WTC11 (cell line): ENCODE measurements at regions not wholly inside any gene's neighbourhood (a gene's known extent, or its start where the extent isn't known, plus 50 kb on each side); places are given as distances from the start of the nearest gene placed in this dataset.

ENCODE experiments used
- ATF3 ChIP-seq: sonication (generic); formaldehyde crosslinking; conservative IDR thresholded peaks from 2 replicates; pipeline ENCODE4 v1.8.1; 2022; ENCODE audit warnings: mild to moderate bottlenecking, missing genetic modification reagents
- CREB1 ChIP-seq: sonication (generic); formaldehyde crosslinking; IDR thresholded peaks from 2 replicates; pipeline ENCODE4 v1.8.0; 2023; ENCODE audit warnings: mild to moderate bottlenecking, missing genetic modification reagents
- CTCF ChIP-seq: fragments of 200-600 bp; IDR thresholded peaks from 2 replicates; pipeline ENCODE4 v1.8.0; 2022; ENCODE audit warnings: antibody characterized with exemption
- FOXJ3 ChIP-seq: sonication (generic); formaldehyde crosslinking; IDR thresholded peaks from 2 replicates; pipeline ENCODE4 v1.9.0; 2021; ENCODE audit warnings: missing genetic modification reagents, mild to moderate bottlenecking, borderline replicate concordance
- FOXK1 ChIP-seq: sonication (generic); formaldehyde crosslinking; IDR thresholded peaks from 2 replicates; pipeline ENCODE4 v1.8.0; 2022; ENCODE audit warnings: mild to moderate bottlenecking, moderate library complexity, missing genetic modification reagents
- IRF2 ChIP-seq: sonication (generic); formaldehyde crosslinking; IDR thresholded peaks from 2 replicates; pipeline ENCODE4 v1.8.0; 2022; ENCODE audit warnings: low read depth, missing genetic modification reagents, borderline replicate concordance
- JUN ChIP-seq: sonication (generic); formaldehyde crosslinking; IDR thresholded peaks from 2 replicates; pipeline ENCODE4 v1.8.0; 2023; ENCODE audit warnings: mild to moderate bottlenecking, missing genetic modification reagents
- NR2C2 ChIP-seq: sonication (generic); formaldehyde crosslinking; IDR thresholded peaks from 2 replicates; pipeline ENCODE4 v1.8.0; 2022; ENCODE audit warnings: mild to moderate bottlenecking, missing genetic modification reagents
- STAT6 ChIP-seq: sonication (generic); formaldehyde crosslinking; conservative IDR thresholded peaks from 2 replicates; pipeline ENCODE4 v1.8.1; 2023; ENCODE audit warnings: mild to moderate bottlenecking, low read depth, missing genetic modification reagents, moderate library complexity
- USF1 ChIP-seq: sonication (generic); formaldehyde crosslinking; IDR thresholded peaks from 2 replicates; pipeline ENCODE4 v1.8.0; 2022; ENCODE audit warnings: mild to moderate bottlenecking, missing genetic modification reagents
- ZNF423 ChIP-seq: fragments of 250-450 bp; sonication (Bioruptor Pico); IDR thresholded peaks from 2 replicates; pipeline ENCODE4 v2.1.2; 2022; ENCODE audit warnings: mild to moderate bottlenecking, moderate library complexity
- ZNF532 ChIP-seq: fragments of 250-450 bp; sonication (Bioruptor Pico); IDR thresholded peaks from 2 replicates; pipeline ENCODE4 v1.9.0; 2021; ENCODE audit warnings: mild to moderate bottlenecking, borderline replicate concordance

GRCh38 chrX:17206584-17206983 lies 168.4 kb upstream of the NHS start:
- no peak for TF ChIP-seq FOXK1
- TF ChIP-seq FOXJ3 (CRISPR knock-in tag) = no peak
- no peak for TF ChIP-seq CTCF
- TF ChIP-seq JUN (CRISPR knock-in tag) = no peak
- no peak for TF ChIP-seq ZNF423
- TF ChIP-seq ATF3 = no peak
- TF ChIP-seq USF1 (CRISPR knock-in tag) = no peak
- TF ChIP-seq ZNF532 = no peak
- no peak for TF ChIP-seq STAT6 (CRISPR knock-in tag)
- TF ChIP-seq CREB1 = no peak
- TF ChIP-seq IRF2 (CRISPR knock-in tag) = no peak
- no peak for TF ChIP-seq NR2C2 (CRISPR knock-in tag)
